ENCODE measurements at regions not wholly inside any gene's neighbourhood (a gene's known extent, or its start where the extent isn't known, plus 50 kb on each side); places are given as distances from the start of the nearest gene placed in this dataset.
"Not testable (repeated sequence)": the region's sequence is repeated elsewhere in the genome, so short reads cannot be mapped to it uniquely, and the experiment has no call there.

GRCh38 chr13:88257706-88258105, 586.5 kb downstream of the SLITRK5 start:
- DNase-seq = no peak

- DNase-seq = no peak
These were observed 592.6 kb downstream of the SLITRK5 start for GRCh38 chr13:88263808-88264207.

GRCh38 chr13:88281841-88282240, 610.7 kb downstream of the SLITRK5 start:
- DNase-seq = no peak

- DNase-seq = no peak
These were observed 614.2 kb downstream of the SLITRK5 start for GRCh38 chr13:88285329-88285728.

GRCh38 chr13:88288326-88288725, 617.2 kb downstream of the SLITRK5 start:
- no peak for DNase-seq

GRCh38 chr13:88291731-88292130, 620.6 kb downstream of the SLITRK5 start:
- not testable (repeated sequence) for DNase-seq

- no peak for DNase-seq
These were observed 623.2 kb downstream of the SLITRK5 start for GRCh38 chr13:88294368-88294767.

- no peak for DNase-seq
These were observed 632.0 kb downstream of the SLITRK5 start for GRCh38 chr13:88303157-88303556.

GRCh38 chr13:88303605-88304004, 632.4 kb downstream of the SLITRK5 start:
- DNase-seq = no peak

- no peak for DNase-seq
These were observed 643.3 kb downstream of the SLITRK5 start for GRCh38 chr13:88314496-88314895.

- no peak for DNase-seq
These were observed 657.9 kb downstream of the SLITRK5 start for GRCh38 chr13:88329066-88329465.

GRCh38 chr13:88339271-88339741, 668.1 kb downstream of the SLITRK5 start:
- DNase-seq = no peak

GRCh38 chr13:88345171-88345847, 674.1 kb downstream of the SLITRK5 start:
- DNase-seq = no peak

GRCh38 chr13:88360761-88361160, 689.6 kb downstream of the SLITRK5 start:
- DNase-seq = no peak

- DNase-seq = no peak
These were observed 698.7 kb downstream of the SLITRK5 start for GRCh38 chr13:88369866-88370265.

- no peak for DNase-seq
These were observed 705.7 kb downstream of the SLITRK5 start for GRCh38 chr13:88376760-88377388.

GRCh38 chr13:88377852-88378251, 706.7 kb downstream of the SLITRK5 start:
- no peak for DNase-seq

- DNase-seq = no peak
These were observed 713.4 kb downstream of the SLITRK5 start for GRCh38 chr13:88384542-88384941.

- no peak for DNase-seq
These were observed 724.6 kb downstream of the SLITRK5 start for GRCh38 chr13:88395804-88396203.

GRCh38 chr13:88411696-88412095, 740.5 kb downstream of the SLITRK5 start:
- no peak for DNase-seq

- DNase-seq = no peak
These were observed 746.6 kb downstream of the SLITRK5 start for GRCh38 chr13:88417801-88418200.

GRCh38 chr13:88424463-88424862, 753.3 kb downstream of the SLITRK5 start:
- DNase-seq = no peak

GRCh38 chr13:88426661-88427060, 755.5 kb downstream of the SLITRK5 start:
- no peak for DNase-seq

GRCh38 chr13:88429862-88430261, 758.7 kb downstream of the SLITRK5 start:
- DNase-seq = no peak

GRCh38 chr13:88434953-88435352, 763.8 kb downstream of the SLITRK5 start:
- DNase-seq = no peak
